Natural killer cell (primary cell): ENCODE measurements at regions not wholly inside any gene's neighbourhood (a gene's known extent, or its start where the extent isn't known, plus 50 kb on each side); places are given as distances from the start of the nearest gene placed in this dataset.

Experiments
- ATAC-seq, 3 donors: fragments of 150-1000 bp in 2 of 3; fragments of 200-7000 bp in 1 of 3; cut with Tn5 transposase; 1 replicate in 1 of 3; 2 replicates in 2 of 3; pipeline ENCODE4 v1.10.0; 2021; ENCODE audit warnings: mild to moderate bottlenecking in 2 of 3, moderate library complexity in 2 of 3
- DNase-seq, 2 donors: peaks; one replicate each; pipeline versions ENCODE4 v3.0.0 to v3.0.0-alpha.2; 2013 to 2021; ENCODE audit warnings: mixed read lengths in 1 of 2
- H3K27ac ChIP-seq: one replicate; pipeline ENCODE4 v1.5.1; 2013; ENCODE audit warnings: mild to moderate bottlenecking, low read length
- H3K27me3 ChIP-seq: one replicate; pipeline ENCODE4 v1.6.1; 2013; ENCODE audit warnings: low read length; ENCODE audit not compliant: control insufficient read depth, insufficient read depth
- H3K36me3 ChIP-seq: one replicate; pipeline ENCODE4 v1.6.1; 2013; ENCODE audit warnings: low read length; ENCODE audit not compliant: control insufficient read depth, insufficient read depth
- H3K4me1 ChIP-seq: one replicate; pipeline ENCODE4 v1.6.1; 2013; ENCODE audit warnings: low read length; ENCODE audit not compliant: control insufficient read depth, insufficient read depth
- H3K4me3 ChIP-seq: one replicate; pipeline ENCODE4 v1.5.1; 2013; ENCODE audit warnings: low read length
- H3K9me3 ChIP-seq: one replicate; pipeline ENCODE4 v1.6.1; 2013; ENCODE audit warnings: low read length; ENCODE audit not compliant: control insufficient read depth, insufficient read depth
- H3K27ac Mint-ChIP-seq, 2 donors: one replicate each; pipeline ENCODE4 v1.8.0; 2022; ENCODE audit warnings: mild to moderate bottlenecking in 2 of 2, mixed read lengths in 2 of 2, moderate library complexity in 1 of 2
- H3K27me3 Mint-ChIP-seq, 2 donors: one replicate each; pipeline ENCODE4 v1.8.0; 2022; ENCODE audit warnings: low read depth in 2 of 2, mixed read lengths in 2 of 2
- H3K36me3 Mint-ChIP-seq: one replicate; pipeline ENCODE4 v1.8.0; 2022; ENCODE audit warnings: mixed read lengths
- H3K4me1 Mint-ChIP-seq, 2 donors: one replicate each; pipeline ENCODE4 v1.8.0; 2022; ENCODE audit warnings: mixed read lengths in 2 of 2
- H3K4me3 Mint-ChIP-seq: one replicate; pipeline ENCODE4 v1.8.0; 2022; ENCODE audit warnings: mild to moderate bottlenecking, moderate library complexity, mixed read lengths
- H3K9me3 Mint-ChIP-seq, 2 donors: one replicate each; pipeline ENCODE4 v1.8.0; 2022; ENCODE audit warnings: mixed read lengths in 2 of 2
- WGBS: methylation state at CpG from one replicate; pipeline ENCODE4 v1.1.7; 2013; ENCODE audit warnings: missing lambda C conversion rate; ENCODE audit not compliant: insufficient coverage; 5-methylcytosine and 5-hydroxymethylcytosine counted together
- intact Hi-C: fragments of 100-400 bp; cut with micrococcal nuclease; formaldehyde crosslinking; loops from one replicate; pipeline ENCODE4 v1.14.2; 2022
- TF ChIP-seq, protein P1 (sequence below): fragments of 200-600 bp; IDR thresholded peaks from one replicate; pipeline ENCODE4 v1.8.0; 2022; ENCODE audit warnings: antibody characterized with exemption

DNA sequence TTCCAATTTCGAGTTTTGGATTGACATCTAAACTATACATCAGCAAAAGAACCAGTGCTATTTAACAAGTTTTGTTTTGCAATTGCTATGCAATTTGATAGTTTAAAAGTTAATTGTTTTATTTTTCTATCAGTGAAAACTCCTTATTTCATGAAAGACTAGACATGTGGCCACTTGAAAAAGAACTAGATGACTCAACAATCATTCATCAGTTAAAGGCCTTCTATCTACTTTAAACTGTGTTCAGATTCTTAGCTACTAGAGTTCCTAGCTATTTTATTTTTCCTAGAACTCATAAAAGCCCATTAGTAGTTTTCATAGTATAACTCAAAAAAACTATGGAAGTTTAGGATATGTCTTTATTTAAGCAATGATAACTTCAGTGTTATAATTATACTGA, 104.6 kb upstream of the LSM8 start:
- TF ChIP-seq, protein P1, sequence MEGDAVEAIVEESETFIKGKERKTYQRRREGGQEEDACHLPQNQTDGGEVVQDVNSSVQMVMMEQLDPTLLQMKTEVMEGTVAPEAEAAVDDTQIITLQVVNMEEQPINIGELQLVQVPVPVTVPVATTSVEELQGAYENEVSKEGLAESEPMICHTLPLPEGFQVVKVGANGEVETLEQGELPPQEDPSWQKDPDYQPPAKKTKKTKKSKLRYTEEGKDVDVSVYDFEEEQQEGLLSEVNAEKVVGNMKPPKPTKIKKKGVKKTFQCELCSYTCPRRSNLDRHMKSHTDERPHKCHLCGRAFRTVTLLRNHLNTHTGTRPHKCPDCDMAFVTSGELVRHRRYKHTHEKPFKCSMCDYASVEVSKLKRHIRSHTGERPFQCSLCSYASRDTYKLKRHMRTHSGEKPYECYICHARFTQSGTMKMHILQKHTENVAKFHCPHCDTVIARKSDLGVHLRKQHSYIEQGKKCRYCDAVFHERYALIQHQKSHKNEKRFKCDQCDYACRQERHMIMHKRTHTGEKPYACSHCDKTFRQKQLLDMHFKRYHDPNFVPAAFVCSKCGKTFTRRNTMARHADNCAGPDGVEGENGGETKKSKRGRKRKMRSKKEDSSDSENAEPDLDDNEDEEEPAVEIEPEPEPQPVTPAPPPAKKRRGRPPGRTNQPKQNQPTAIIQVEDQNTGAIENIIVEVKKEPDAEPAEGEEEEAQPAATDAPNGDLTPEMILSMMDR, result no peak
- ATAC-seq (no peak), DNase-seq (no peak)
- Histone ChIP-seq H3K4me1 (no peaks in the 10 kb centered on the region), H3K27me3 (no peaks in the 10 kb centered on the region), H3K4me3 (no peak overlapping the region), H3K9me3 (no peaks in the 10 kb centered on the region), H3K36me3 (no peaks in the 10 kb centered on the region), H3K27ac (no peak overlapping the region)
- Mint-ChIP-seq H3K4me1 (no peaks in the 10 kb centered on the region), H3K9me3 (peaks cover 5 to 8% of the 10 kb centered on the region in 2 donors), H3K27ac (no peak overlapping the region), H3K4me3 (no peak overlapping the region), H3K27me3 (no peaks in the 10 kb centered on the region), H3K36me3 (peaks cover 5% of the 10 kb centered on the region)
- intact Hi-C loops, result no loop called here
- WGBS, result no CpG with 5 or more reads among the region's 1 CpG

DNA sequence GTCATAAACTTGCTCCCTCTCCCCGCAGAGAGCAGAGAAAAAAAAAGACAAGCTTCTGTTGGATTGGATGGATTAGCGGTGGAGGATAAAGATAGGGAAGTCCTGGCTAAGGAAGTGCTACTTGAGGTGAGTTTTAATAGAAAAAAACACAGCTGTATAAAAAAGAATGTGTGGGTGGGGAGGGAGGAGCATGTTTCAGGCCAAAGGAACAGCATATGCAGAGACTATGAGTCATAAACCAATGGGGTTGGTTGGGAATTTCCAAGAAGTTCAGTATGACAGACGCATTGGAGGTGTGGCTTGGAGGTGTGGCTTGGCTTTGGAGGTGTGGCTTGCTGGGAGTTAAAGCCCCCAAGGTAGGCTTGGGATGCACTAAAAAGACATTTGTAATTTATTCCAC, 103.0 kb upstream of the LSM8 start:
- no peak overlapping the region for H3K4me3 ChIP-seq
- intact Hi-C loops, result no loop called here
- H3K4me1 ChIP-seq, result no peaks in the 10 kb centered on the region
- no peaks in the 10 kb centered on the region for H3K4me1 Mint-ChIP-seq
- H3K27ac Mint-ChIP-seq, result no peak overlapping the region
- H3K4me3 Mint-ChIP-seq, result no peak overlapping the region
- peaks cover 9% of the 10 kb centered on the region in 2 donors for H3K9me3 Mint-ChIP-seq
- no peaks in the 10 kb centered on the region for H3K27me3 ChIP-seq
- peaks cover 5% of the 10 kb centered on the region for H3K36me3 Mint-ChIP-seq
- DNase-seq (no peak), ATAC-seq (no peak)
- 75% methylated on average over 3 of the region's 3 CpGs for WGBS
- TF ChIP-seq, protein P1, result no peak
- H3K27me3 Mint-ChIP-seq, result no peaks in the 10 kb centered on the region
- H3K9me3 ChIP-seq, result no peaks in the 10 kb centered on the region
- no peaks in the 10 kb centered on the region for H3K36me3 ChIP-seq
- H3K27ac ChIP-seq, result no peak overlapping the region

DNA sequence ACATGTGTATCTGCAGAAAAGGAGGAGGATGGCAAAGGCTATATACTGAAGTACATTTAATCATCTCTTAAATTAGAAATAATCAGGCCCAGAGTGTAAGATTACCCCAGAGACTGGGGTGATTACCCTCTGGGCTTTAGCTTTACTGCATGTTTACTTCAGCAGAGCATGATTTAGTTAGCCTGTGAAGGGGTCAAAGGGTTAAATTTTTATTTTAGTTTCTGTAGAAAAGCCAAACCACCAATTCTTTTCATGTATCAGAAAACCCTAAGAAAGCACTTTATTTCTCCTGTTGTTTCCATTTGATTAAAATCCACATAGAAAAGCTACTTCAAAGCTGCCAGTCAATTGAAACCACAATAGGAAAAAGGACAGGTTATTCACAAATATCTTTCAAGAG, 101.5 kb upstream of the LSM8 start:
- Mint-ChIP-seq H3K27ac (no peak overlapping the region), H3K9me3 (peaks cover 7 to 11% of the 10 kb centered on the region in 2 donors), H3K4me1 (no peaks in the 10 kb centered on the region), H3K4me3 (no peak overlapping the region), H3K27me3 (no peaks in the 10 kb centered on the region), H3K36me3 (peaks cover 5% of the 10 kb centered on the region)
- Histone ChIP-seq H3K4me1 (no peaks in the 10 kb centered on the region), H3K36me3 (no peaks in the 10 kb centered on the region), H3K27ac (no peak overlapping the region), H3K27me3 (no peaks in the 10 kb centered on the region), H3K4me3 (no peak overlapping the region), H3K9me3 (no peaks in the 10 kb centered on the region)
- TF ChIP-seq, protein P1, result no peak
- intact Hi-C loops, result no loop called here
- ATAC-seq (no peak), DNase-seq (no peak)

DNA sequence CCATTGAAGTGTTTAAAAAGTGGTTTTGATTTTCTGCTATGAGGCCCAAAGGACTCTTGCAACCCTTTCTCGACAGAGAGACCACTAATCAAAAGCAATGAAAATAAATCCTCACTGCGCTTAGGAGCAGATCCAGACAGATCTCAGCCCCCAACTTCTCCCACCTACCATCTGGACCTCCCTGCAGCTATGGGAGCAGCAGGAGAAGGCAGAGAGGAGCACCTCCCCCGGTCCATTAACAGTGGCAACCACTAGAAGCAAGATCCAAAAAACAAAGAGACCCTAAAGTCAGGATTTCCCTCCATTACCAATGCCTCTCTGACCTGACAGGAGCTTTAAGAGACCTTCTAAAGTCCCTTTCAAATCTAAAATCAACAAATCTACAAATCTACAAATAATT, 99.0 kb upstream of the LSM8 start:
- Mint-ChIP-seq H3K27me3 (no peaks in the 10 kb centered on the region), H3K9me3 (peaks cover 4 to 11% of the 10 kb centered on the region in 2 donors), H3K4me1 (no peaks in the 10 kb centered on the region), H3K27ac (no peak overlapping the region), H3K4me3 (no peak overlapping the region), H3K36me3 (peaks cover 5% of the 10 kb centered on the region)
- 77% methylated on average over 3 of the region's 3 CpGs for WGBS
- H3K36me3 ChIP-seq, result no peaks in the 10 kb centered on the region
- DNase-seq, result no peak
- H3K4me1 ChIP-seq, result no peaks in the 10 kb centered on the region
- no peak for ATAC-seq
- no peaks in the 10 kb centered on the region for H3K9me3 ChIP-seq
- intact Hi-C loops, result no loop called here
- H3K27ac ChIP-seq, result no peak overlapping the region
- H3K4me3 ChIP-seq, result no peak overlapping the region
- no peaks in the 10 kb centered on the region for H3K27me3 ChIP-seq
- TF ChIP-seq, protein P1, result no peak
